Erythroblast (primary cell): ENCODE measurements at regions not wholly inside any gene's neighbourhood (a gene's known extent, or its start where the extent isn't known, plus 50 kb on each side); places are given as distances from the start of the nearest gene placed in this dataset.

ENCODE experiments used
- GATA1 ChIP-seq: IDR thresholded peaks from 2 replicates; pipeline ENCODE4 v1.6.1; 2011; ENCODE audit warnings: low read depth, mild to moderate bottlenecking, control low read depth, low read length, moderate library complexity
- POLR2A ChIP-seq: IDR thresholded peaks from 2 replicates; pipeline ENCODE4 v1.6.1; 2011; ENCODE audit warnings: mild to moderate bottlenecking, low read length

DNA sequence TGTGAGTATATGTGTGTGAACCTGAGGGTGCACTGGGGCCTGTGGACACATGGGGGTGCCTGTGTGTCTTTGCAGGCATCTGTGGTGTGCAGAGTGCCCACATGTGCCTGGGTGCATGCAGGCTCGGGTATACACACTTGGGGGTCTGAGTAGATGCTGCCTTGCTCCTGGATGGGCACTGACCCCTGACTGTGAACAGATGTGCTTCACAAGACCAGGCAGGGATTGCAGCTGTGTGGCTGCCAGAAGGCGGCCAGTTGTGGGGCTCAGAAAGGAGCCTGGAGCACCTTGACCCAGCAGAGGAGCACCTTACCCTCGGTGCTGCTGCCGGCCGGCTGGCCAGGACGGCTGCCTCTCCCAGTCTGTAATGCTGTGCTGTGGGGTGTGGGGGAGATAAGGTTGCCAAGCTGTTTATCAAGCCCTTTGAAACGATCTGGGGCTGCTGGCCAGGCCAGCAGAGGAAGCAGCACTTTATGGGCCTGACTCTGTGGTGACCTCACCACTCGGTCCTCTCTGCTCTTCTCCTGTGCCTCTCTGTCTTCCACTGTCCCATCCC lies 55.5 kb upstream of the MRPS22 start:
- TF ChIP-seq POLR2A (no peak), GATA1 (no peak)
